Islet of Langerhans (tissue), 1 donor: ENCODE measurements at regions not wholly inside any gene's neighbourhood (a gene's known extent, or its start where the extent isn't known, plus 50 kb on each side); places are given as distances from the start of the nearest gene placed in this dataset.

Experiments used
- FAIRE-seq: peaks from one replicate; lab custom pipeline; 2011; peaks lifted over from hg19 to GRCh38; lab: Jason Lieb, UNC

DNA sequence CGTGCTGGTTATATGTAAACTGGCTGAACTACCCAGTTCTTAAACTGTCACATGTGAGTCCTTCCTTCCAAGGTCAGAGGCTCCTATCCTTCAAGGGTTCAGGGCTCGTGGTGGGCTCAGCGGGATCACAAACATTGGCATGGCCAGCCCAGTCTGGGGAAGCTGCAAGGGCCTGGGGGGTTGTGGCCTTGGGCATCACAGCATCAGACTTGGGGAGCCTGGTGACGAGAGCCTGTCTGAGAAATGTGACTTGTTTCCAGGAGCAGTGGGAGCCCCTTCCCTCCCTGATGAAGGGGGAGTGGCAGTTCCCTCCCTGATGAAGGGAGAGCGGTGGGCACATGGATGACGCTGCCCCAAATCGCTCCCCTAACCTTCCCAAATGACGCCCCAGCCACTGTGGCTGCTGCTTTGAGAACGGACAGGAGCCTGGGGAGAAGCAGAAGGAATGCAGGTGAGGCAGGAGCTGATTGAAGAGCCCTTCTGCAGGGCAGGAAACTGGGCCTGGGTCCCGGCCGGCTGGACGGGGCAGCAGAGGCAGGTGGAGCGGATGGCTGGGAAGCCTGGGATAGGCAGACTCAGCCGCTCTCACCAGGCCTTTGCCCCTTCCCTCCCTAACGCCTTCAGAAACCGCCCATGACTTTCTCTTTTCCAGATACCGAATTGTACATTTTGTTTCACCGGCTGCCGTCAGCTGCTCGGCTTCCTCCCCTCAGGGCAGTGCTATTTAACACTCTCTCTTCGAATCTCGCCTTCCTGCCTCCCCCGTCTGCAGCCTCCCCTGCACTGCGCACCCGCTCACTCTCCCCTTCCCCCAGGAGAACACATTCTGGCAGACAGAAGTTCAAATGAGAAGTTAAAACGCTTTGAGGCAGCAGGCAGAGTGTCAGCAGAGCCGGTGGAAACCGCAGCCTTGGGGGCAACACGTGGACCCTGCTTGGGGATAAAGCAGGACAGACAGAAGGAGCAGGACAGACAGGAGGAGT, 1486.7 kb downstream of the BRD1 start:
- no peak for FAIRE-seq

DNA sequence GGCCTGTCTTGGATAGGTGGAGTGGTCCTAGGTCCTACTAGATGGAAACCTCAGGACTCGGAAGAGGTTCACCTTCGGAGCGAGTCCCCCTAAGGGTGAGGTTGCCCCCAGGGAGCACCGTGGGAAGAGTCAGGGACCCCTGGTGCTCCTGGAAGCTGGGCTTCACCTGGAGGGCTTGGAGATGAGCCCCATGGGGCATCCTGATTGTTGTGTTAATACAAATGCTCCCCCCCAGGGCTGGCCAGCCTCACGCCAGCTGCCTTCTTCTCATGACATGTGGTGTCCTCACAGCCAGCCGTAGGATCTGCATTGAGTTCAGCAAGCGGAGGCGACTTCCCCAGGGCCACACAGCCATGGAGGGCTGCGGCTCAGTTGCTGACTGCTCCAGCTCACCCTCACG, 1487.5 kb downstream of the BRD1 start:
- FAIRE-seq, result no peak

DNA sequence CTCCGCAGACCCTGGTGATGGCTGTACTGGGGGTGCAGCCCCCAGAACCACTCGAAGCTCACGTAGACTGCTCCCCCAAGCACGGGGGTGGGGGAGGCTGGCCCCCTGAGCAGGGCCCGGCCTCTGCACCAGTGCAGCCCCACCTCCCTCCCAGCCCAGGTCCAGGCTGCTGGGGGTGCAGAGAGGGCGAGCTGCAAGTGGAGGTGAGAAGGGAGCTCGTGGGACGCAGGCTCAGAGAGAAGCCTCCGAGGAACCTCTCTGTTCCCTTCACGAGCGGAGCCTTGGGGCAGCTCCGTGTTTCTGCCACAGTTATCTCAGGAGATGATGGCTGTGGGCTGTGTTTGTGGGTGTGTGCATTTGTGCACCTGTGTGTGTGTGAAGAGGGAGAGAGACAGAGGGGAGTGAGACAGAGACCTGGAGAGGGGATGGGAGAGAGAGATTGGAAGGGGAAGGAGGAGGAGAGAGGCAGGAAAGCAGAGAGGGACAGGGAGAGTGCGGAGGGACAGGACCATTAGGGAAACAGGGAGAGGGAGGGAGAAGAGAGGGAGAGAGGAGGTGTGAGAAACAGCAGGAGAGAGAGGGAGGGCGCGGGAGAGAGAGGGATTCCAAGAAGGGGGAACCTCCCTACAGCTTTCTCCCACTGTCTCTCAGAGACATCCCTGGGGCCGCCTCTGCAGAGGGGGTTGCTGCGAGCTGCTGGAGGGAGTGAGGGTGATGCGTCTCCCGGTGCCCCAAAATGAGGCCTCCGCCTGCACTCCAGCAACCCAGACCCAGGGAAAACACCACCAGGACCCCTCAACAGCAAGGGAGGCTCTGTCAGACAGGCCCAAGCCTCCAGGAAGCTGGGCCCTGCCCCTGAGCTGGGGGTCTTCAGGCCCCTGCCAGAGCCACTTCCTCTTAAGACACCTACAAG, 1488.6 kb downstream of the BRD1 start:
- no peak for FAIRE-seq

- no peak for FAIRE-seq
Measured at GRCh38 chr22:48337957-48338792, 1489.5 kb downstream of the BRD1 start.

GRCh38 chr22:48336339-48337060, 1491.2 kb downstream of the BRD1 start:
- no peak for FAIRE-seq

DNA sequence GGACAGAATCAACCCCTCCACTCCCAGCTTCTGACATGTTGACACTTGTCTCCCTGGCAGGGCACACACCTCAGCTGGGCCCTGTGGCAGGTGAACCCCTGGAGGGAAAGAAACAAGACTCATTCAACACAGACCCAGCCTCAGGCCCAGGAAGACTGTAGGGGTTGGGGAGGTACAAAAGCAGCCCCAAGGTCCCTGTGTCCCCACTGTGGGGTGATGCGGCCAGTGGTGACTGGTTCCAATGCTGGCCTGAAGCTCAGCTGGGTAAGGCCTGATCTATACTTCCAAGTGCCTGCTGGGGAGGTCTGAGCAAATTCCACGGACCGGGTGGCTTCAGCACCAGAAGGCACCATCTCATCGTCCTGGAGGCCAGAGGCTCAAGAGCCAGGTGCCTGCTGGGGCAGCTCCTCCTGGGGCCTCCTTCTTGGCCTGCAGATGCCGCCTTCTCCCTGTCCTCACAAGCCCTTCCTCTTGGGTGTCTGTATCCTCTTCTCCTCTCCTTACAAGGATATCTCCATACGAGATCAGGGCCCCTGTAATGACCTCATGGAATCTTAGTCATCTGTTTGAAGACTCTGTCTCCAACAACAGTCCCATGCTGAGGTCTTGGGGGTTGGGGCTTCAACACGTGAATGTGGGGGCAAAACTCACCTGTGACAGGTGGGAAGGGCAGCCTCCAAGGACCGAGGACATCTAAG, 1492.1 kb downstream of the BRD1 start:
- no peak for FAIRE-seq

- no peak for FAIRE-seq
Measured at GRCh38 chr22:48334971-48335370, 1492.7 kb downstream of the BRD1 start.

DNA sequence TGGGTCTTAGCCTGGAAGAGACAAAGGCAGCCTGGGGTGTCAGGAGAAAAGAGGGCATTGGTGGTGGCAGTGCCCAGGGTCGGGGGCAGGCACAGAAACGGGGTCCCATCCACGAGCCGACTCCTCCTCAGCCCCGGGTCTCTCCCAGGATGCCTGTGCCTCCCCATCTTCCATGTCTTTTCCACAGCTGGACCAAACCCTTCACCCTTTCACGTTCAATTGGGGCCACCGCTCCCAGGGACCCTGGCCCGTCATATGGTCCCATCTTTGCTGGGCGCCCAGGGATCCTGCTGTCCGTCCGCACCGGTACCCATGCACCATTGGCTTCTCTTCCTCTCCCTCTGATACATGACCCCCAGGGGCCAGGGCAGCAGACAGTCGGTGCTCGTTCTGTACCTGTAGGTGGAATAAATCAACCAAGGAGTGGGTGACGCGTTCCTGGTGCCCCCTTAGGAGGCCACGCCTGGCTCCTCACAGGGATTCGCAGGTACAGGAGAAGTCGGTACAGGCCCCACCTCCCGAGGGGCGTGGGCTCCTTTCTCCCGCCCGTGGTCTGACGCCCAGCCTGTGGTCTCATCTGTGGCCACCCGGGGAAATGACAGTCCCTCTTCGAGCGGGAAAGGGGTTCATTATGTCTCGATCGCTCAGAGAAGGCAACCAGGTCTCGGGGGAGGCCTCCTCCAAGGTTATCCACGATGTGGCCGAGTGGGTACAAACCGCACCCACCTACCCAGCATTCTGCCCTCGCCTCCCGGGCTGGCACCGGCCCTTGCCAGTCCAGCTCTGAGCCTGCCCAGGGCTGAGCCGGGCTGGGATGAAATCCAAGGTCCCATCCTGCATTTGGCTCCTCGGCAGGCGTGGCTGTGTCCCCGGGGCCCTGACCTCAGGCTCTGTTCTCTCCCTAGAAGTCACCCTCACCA, 1493.6 kb downstream of the BRD1 start:
- no peak for FAIRE-seq

DNA sequence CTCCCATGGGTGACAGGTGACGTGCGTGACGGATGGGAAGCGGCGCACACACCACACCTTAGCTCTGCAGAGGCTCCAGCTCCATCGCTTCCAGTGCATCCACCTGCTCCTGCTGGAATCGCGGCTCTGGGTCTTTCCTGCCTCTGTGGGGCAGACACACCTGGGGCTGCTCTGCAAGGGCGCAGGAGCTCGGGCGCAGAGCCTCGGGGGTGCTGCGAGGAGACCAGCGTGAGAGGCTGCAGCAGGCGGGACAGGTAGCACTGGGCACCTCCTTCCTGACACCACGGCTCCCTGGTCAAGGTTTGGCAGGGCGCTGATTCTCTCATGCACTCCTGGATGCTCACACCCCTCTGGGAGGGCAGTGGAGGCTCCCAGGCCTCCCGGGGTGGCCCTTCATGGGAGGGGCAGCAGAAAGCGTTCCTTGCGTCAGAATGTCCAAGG, 1494.3 kb downstream of the BRD1 start:
- FAIRE-seq, result no peak

DNA sequence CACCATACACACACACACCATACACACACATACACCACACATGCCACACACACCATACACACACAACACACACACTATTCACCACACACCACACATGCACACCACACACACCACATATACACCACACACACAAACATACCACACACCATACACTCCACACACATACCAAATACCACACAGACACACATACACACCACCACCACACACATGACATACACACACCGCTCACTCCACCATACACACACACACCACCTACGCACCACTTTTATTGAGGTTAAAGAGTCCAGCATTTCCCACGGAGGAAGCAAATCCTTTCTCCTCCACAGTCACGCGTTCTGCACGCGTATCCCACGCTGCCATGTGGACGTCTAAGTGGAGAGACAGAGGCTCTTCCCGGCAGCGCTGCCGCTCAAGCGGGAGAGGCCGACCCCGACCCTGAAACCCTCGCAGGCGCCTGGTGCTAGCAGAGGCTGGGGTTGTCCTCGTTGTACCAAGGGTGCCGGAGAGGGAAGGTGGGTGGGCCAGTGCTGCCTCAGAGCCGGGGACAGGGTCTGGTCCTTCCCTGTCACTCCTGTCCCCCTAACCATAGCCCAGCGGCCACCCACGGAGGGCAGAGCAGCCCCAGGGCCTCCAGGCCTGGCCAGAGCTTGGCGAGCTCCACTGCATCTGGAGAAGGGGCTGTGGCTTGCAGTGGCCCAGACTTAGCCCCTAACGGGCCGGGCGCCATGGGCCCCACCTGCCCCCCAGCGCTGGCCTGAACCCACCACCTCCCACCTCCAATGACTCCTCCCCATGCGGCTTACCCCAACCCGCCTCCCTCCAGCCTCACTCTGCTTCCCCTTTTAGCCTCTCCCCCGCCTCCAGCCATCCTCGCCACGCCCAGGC, 1495.0 kb downstream of the BRD1 start:
- FAIRE-seq, result no peak

GRCh38 chr22:48331691-48332220, 1495.9 kb downstream of the BRD1 start:
- FAIRE-seq, result no peak

DNA sequence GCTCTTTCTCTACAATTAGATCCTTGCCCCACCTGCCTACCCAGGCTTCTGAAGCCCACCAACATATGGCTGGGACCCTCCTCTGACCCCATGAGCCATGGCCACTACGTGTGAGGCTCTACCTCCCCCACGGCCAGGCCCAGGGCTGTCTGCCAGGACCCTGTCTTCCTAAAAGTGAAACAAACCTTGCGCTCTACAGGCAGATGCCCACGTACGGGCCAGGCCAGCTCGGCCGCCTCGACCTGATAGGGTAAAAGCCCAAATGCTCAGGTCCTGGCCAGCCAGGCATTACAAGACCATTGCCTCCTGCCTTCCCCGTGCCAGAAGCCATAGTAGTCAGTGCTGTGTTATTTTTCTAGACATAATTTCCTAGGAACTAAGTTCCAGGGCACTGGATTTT, 1496.4 kb downstream of the BRD1 start:
- FAIRE-seq, result no peak

- no peak for FAIRE-seq
Measured at GRCh38 chr22:48327721-48328120, 1500.0 kb downstream of the BRD1 start.

DNA sequence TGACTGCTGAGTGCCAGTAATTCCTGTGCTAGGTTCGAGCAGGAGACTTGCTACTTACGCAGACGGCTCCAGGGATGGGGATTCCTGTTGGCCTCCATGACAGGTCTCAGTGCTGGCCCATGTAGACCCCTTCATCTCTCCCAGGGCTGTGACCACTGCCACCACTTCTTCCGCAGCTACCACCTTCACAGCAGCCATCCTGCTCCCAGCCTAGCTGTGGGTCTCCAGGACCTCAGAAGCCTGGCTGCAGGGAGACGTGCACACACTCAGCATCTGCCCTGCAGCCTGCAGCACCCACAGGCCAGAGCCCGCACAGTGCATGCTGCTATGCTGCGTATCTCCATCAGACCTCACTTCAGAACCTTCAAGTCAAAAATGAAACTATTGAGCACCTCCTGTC, 1503.9 kb downstream of the BRD1 start:
- no peak for FAIRE-seq

GRCh38 chr22:48322907-48323306, 1504.8 kb downstream of the BRD1 start:
- no peak for FAIRE-seq

DNA sequence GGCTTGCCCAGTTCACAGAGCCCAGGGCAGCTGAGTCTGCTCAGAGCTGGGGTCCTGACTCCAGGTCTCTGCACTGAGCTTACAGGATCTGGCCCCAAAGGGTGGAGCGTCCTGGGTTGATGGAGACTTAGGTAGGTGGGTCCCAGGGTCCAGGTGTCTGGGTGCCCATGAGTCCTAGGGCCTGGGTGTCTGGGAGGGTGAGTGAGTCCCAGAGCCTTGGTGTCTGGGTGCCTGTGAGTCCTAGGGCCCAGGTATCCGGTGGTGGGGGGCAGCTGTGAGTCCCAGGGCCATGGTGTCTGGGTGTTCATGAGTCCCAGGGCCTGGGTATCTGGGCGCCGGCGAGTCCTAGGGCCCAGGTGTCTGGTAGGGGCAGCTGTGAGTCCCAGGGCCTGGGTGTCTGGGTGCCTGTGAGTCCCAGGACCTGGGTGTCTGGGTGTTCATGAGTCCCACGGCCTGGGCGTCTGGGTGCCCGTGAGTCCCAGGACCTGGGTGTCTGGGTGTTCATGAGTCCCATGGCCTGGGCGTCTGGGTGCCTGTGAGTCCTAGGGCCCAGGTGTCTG, 1505.6 kb downstream of the BRD1 start:
- FAIRE-seq, result no peak

GRCh38 chr22:48320683-48321451, 1506.8 kb downstream of the BRD1 start:
- FAIRE-seq, result no peak
